GM19043 (cell line): ENCODE measurements at regions not wholly inside any gene's neighbourhood (a gene's known extent, or its start where the extent isn't known, plus 50 kb on each side); places are given as distances from the start of the nearest gene placed in this dataset.

Source experiments
- ATAC-seq: cut with Tn5 transposase; IDR thresholded peaks from one replicate; pipeline ENCODE4 v1.9.1; 2021; ENCODE audit warnings: low read depth; ENCODE audit not compliant: unreplicated experiment

DNA sequence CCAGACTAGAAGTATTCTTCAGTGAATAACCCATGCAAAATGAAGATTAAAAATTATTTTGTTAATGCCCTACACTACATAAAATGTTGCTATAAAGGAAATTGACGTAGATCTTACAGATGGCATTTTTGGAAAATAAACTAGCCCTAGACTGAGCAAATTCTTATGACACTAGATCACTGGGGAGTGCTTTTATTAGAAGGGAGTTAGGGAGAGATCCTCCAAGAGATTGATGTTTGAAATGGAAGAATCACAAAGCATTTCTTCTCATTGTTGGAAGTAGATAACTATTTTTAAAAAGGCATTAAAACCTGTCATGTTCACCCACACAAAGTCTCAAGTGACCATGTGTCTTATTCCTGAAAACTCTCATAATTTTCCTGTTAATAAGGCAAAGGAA is 351.1 kb upstream of the TLE4 start:
- ATAC-seq: no peak

DNA sequence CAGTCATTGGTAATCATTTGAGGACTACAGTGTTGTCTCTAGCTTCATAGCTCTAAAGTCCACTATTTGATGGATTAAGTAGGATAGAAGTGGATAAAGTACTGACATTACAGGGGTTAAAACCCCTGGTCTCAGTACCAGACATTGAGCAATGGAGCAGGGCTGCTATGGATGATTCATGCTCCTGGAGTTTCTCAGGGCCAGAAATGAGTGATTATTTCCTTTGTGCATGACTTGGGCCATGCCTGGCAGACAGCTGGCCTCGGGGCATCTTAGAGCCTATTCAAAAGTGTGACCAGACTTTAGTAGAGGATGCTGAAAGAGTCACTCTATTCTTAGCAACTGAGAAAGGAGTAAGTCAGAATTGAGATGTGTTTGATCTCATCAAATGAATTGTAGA is 350.7 kb upstream of the TLE4 start:
- no peak for ATAC-seq

DNA sequence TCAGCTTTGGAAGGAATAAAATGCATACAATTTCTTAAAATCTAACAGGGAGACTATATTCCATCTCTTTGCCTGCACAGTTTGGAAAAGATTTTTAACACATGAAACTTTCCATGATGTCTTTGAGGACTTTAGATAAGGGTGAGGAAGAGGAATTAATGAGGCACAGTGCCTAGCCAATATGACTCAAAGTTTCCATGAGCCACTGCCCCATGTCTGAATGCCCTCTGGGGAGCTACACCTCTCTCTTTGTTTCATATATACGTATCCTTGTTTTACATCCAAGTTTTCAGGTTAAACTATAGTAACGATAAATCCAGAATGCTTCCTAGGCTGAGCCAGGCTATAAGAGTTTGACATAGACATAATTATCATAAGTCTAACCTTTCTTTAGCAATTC is 349.3 kb upstream of the TLE4 start:
- ATAC-seq: no peak

DNA sequence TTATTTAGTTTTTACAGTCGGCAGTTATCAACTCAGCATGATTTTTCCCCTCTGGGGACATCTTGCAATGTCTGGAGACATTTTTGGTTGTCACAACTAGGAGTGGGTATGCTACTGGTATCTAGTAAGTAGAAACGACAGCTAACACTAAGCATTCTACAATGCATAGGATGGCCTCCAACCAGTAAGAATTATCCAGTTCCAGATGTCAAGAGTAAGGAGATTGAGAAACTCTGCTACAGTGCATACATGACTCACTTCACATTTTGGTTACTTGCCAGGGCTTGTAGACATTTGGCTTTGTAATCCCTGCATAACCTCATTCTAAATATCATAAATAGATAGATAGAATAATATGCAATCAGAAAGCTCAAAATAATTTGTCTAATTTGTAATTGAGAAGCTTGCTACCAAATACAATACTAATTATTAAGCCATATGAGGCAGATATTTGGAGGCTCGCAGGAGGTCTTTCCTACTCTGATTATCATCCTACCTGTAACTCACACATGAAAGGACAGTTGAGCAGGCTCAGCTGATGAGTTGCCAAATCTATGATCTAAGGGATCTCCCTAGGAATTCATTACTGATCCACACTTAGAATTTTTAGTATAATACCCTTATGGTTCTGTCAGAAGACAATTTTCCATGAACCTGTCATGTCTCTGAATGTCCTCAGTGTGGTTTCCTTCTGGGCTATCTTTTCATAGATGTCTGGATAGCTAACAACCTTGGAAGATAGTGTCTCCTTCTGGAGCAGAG is 346.9 kb upstream of the TLE4 start:
- ATAC-seq: no peak

DNA sequence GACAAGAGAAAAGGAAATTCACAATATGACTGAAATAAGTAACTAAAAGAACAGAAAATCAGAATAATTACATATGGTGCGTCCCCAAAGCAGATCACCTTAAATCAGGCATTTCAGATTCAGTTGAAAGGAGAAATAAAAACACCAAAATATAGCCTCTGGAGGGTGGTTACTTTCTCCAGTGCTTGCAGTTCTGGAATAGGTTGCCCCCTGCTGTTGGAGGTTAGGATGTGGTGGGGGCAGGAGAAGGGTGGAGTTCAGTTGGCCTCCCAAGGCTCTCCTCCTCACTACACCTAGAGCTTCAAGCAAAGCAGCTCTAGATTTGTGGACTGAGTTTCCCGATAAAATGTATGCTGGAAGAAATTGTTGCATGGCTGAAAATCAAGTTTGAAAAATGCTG is 338.2 kb upstream of the TLE4 start:
- ATAC-seq: no peak

DNA sequence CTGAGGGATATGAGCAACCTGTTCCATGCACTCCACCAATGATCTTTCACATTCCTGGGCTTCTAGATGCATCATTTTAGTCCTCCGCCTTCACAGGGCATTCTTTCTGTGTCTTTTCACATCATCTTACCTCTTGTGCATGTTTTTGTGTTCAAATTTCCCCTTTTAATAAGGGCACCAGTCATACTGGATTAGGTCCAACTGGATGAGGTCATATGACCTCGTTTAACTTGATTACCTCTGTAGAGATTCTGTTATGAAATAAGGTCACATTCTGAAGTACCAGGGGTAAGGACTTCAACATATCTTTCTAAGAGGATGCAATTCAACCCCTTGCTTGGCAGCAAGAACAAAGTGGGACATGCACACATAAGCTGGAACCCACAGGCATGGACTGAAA is 335.3 kb upstream of the TLE4 start:
- ATAC-seq: no peak

DNA sequence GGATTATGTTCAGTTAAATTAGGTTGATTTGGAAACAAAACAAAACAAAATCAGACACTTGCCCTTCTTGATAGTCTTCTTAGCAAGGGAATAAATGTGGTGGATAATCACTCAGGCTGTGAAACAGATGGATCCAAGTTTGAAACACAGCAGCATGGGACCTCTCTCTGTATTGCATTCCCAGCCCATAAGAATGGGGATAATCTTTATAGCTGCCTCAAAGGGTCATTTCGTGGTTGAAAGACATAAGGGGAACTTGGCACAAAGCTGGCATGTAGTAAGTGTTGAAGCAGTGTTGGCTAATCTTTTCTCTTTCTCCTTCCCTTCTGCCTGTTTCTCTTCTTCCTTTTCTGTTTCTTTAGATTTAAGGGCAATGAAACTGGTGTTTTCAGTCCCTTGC is 333.9 kb upstream of the TLE4 start:
- ATAC-seq: no peak

DNA sequence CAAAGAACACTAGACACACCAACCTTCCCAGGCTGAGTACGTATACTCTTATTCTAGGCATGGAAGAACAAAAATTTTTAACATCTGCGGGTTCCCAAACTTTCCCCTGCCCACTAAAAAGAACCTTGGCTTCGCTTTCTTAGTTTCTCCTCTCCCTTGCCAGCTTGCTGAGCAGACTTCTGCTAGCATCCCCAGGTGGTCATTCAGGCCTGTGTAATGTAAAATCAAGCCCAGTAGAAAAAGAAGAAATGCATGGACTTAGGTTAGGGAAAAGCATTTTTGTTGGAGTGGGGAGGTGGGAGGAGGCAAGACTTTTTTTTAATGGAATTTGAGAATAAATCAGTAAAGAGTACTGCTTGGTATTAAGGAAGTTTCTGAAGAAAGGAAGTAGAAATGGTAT is 331.0 kb upstream of the TLE4 start:
- ATAC-seq: no peak

DNA sequence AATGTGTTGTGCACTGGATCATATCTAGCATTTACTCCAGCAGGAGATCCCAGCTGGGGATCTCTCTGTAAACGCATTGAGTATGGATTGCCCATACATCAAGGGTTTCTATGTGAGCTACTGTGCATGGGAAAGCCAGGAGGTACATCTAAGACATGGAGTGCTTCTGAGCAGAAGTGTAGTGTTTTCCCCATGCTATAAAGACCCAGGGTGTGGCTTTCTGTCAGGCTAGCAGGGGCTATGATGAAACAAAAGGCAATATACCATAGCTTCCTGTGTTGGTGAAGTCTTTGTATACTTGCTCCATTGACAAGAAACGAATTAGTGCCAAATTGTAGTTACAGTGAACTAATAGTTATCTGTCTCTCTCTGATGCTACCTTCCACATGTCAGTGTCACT is 329.3 kb upstream of the TLE4 start:
- no peak for ATAC-seq

DNA sequence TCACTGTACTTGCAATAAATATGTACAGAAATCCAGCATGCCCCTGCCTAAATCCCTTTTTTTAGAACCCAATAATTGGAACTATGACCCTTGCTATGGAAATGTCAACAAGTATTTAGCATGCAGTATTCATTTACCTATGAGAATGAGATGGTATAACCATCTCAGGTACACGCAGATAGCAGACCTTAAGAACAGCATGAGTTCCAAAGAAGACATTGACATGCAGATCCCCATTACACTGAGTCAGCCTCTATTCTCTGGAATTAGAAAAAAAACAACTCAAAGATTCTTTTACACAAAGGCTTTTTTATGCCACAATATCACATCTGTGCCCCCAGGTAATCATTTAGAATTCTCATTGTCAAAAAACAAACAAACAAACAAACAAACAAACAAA is 325.6 kb upstream of the TLE4 start:
- ATAC-seq: no peak

DNA sequence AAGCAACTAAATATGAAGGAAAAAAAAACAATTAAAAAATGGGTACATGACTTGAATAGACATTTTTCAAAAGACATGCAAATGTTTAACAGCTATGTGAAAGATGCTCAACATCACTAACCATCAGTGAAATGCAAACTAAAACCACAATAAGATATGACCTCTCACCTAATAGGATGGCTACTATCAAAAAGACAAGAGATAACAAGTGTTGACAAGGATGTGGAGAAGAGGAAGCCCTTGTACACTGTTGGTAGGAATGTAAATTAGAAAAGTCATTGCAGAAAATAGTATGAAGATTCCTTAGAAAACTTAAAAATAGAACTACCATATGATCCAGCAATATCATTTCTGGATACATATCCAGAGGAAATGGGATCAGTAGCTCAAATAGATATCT is 324.7 kb upstream of the TLE4 start:
- no peak for ATAC-seq

DNA sequence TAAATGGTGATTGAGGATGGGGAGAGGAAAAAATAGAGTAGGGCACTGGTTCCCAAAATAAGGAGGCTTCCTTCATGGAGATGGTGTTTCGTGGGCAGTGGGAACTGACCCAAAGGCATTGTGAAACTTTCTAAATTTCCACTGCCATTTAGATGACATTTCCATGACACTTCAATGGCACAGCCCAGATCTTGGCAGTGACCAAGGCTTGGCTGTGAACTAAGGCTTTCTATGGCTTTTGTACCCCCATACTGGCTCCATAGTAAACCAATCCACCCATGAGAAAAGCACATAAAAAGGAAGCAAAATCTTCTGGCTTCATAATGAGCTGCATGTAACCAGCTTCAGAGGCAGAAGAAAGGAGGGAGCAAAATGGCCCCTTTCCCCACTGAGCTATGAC is 321.0 kb upstream of the TLE4 start:
- no peak for ATAC-seq

DNA sequence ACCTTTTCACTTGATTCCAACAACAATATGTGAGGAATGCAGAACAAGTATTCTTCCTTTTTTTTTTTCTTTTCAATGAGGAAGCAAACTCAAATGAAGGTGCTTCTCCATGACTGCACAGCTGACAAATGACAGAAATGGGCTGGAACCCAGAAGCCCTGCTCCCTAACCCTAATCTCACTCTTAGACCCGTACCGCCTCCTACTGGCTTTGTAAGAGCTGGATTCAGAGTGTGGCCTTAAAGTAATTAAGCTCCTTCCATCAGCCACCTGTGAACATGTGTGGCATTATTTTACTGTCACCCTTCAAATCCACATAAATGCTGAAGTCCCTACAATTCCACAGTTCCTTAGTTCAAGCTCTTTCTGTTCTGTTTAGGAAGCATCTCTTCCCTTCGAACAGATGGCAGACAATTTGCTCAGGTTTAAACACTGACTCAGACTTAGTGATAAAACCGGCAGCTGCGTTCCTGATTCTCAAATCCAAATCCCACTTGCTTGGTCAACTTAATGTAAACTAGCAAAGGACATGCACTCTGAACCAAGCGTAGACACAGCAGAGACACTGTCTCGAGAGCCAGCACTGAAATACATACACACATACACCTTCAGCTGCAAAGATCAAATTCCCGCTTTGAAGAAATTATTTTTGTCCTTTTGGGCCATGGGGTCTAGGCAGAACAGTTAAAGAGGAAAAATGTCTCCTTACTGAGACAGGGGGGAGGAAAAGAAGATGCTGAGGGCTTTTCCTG is 316.7 kb upstream of the TLE4 start:
- no peak for ATAC-seq

DNA sequence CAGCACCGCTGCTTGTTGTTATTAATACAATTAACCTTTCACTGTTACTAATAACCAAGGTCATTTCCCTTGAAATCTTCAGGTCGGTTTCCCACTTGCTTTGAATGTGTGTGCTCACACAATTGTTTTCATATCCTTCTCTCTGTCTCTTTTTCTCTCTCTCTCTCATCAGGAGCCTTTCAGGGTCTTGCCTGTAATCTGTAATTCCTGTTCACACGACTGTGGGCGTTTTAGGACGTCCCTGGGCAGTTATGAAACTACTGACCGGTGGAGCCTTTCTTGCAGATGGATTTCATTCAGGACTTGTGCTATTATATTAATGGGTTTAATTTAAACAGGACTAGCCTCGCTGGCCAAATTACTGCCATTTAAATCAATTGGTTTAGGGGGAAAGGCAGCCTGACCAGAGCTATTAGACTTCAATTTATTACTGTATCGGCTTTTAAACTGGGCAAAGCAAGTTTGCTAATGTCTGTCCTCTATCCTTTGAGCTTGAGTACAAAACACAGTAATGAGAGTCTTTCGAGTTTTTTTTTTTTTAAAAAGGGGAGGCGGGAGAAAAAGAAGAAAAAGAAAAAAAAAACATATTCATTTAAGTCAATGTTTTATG is 316.0 kb upstream of the TLE4 start:
- no peak for ATAC-seq

DNA sequence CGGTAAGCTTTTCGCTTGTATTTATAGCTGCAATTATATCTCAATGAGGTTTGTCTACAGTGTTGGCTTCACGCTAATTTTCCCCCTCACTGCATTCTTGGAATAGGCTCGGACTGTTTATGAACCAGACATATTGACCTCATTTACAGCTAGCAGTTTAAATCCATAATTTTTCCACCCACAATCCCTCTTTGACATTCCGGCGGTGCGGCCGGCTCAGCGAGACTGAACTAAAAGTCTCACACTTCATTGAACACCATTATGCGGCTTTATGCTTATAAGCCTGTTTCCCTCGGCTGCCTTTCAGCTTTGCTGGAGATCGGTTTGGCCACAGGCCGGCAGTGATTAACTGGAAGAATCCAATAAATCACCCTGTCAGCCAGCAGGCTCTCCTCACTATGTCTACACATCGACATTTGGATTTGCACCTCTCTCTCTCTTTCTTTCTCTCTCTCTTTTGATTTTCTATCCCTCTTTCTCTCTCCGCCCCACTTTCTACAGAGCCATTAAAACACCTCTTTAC is 315.0 kb upstream of the TLE4 start:
- ATAC-seq: no peak

DNA sequence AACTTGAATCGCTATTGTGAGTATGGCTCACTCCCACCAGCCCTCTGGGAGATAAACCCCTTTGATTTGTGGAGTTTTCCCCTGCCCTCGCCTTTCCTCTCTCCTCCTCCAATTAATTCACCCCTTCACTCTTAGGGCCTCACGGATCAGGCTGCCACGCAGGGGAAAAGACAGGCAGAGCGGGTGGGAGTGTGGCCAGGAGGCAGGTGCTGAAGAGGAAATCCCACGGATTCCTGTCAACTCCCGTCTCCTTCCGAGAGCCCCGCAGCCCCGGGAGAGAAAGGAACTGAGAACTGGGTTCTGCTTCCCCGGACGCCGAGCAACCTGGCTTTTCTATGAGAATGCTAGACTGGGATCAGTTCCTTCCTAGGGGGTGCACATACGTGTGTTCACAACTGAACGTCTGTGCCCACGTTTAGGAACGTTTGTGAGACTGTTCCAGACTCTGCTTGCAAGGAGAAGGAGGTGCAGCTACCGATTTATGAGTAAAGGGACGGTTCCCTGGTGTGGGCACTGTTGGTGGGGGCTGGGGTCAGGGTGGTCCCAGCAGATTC is 314.5 kb upstream of the TLE4 start:
- no peak for ATAC-seq

DNA sequence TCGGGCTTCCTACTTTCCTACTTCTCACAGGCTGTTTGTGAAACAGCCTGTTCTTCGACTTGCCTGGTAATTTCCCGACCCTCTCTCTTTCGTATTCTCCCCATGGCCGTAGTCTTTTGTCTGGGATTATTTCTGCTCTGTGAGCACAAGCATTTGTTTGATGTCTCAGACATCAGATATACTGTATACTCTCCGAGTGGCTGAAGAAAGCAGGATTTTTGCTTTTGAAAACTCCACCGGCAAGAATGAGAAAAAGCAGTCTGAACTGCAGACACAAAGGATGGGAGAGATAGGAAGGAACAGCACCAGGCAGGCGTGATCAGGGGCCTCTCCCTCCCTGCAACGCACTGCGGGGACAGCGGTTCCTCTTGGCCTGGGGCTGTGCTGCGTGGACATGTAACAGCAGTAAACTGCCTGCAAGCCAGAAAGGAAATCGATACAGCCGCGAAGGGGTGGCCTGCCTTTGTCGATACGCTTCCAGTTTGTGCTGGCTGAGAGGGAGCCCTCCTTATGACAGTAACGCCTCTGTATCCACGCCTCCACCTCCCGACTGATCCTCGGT is 313.9 kb upstream of the TLE4 start:
- ATAC-seq: no peak

DNA sequence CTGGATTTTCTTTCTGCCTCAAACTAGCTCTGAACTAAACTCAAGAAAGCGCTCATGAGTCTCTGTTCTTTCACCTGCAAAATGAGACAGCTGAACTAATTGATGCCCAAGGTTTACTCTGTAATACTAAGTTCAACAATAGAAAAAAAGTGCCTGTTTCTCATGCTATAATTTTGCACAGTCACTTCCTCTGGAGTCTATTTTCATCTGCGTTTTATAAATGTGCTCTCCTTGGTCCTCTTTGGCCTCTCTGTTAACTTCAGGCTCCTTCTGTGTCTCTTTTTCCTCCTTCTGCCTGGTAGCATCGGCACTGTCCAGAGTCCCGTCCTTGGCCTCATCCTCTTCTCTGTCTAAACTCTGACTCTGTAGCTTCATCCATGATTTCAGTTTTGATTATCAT is 311.9 kb upstream of the TLE4 start:
- no peak for ATAC-seq

DNA sequence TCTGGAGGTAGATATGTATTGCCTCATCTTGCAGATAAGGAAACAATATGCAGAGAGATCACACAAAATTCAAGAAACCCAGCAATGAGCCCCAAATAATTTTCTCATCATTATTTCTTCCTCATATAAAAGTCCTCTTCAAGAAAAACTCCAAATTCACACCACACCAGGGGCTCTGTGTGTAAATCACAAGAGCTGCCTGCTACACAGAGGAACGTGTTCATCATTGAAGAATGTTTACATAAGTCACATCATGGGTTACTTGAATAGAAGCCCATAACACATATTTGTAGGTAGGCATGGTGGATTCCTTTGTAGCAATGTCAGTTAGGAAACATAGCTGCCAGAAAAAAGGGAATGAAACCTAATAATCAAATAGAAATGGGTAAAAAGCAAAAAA is 308.1 kb upstream of the TLE4 start:
- ATAC-seq: no peak

DNA sequence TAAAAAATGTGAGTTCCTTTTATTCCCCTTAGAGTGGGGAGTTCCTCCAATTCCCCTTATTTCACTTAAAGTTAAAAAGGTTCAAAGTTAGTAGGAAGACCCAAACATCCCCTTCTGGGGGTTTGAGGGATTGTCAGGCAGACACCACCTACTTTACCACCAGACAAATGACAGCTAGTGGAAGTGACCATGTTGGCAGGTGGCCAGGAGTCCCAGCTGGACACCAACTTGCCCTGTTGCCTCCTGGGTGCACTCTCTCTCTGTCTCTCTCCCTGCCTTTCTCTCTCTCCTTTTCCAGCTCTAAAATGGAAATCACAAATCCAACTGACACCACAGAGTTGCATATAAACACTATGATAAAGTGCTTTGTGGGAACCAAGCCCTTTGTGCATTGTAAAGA is 307.7 kb upstream of the TLE4 start:
- no peak for ATAC-seq
